B cell (primary cell): ENCODE measurements at regions not wholly inside any gene's neighbourhood (a gene's known extent, or its start where the extent isn't known, plus 50 kb on each side); places are given as distances from the start of the nearest gene placed in this dataset.
"Not testable (repeated sequence)": the region's sequence is repeated elsewhere in the genome, so short reads cannot be mapped to it uniquely, and the experiment has no call there.

Experiments
- ATAC-seq: fragments of 200-7000 bp; cut with Tn5 transposase; one replicate; pipeline ENCODE4 v1.10.0; 2021; ENCODE audit warnings: low read depth, mild to moderate bottlenecking, moderate number of reproducible peaks, moderate library complexity
- CTCF ChIA-PET: fragments of 350-600 bp; sonication (Branson Sonifier 250); formaldehyde crosslinking; loops from one replicate; lab custom pipeline; 2021; ENCODE audit warnings: antibody characterized with exemption, inconsistent platforms; lab: Charles Lee
- POLR2A ChIA-PET: fragments of 350-600 bp; sonication (Branson Sonifier 250); formaldehyde crosslinking; loops from one replicate; lab custom pipeline; 2021; ENCODE audit warnings: antibody characterized with exemption; lab: Charles Lee
- DNase-seq: peaks from one replicate; pipeline ENCODE4 v3.0.0; 2013
- H2AFZ ChIP-seq: 2 replicates; pipeline ENCODE4 v1.6.1; 2012; ENCODE audit warnings: mild to moderate bottlenecking, low read depth, low read length; ENCODE audit not compliant: insufficient read depth, poor library complexity, severe bottlenecking
- H3K27ac ChIP-seq, 2 donors: 1 replicate in 1 of 2; 2 replicates in 1 of 2; pipeline ENCODE4 v1.5.1; 2012 to 2013; ENCODE audit warnings: low read length in 2 of 2, mild to moderate bottlenecking in 2 of 2, moderate library complexity in 1 of 2
- H3K27me3 ChIP-seq, 4 experiments: fragments of 200-600 bp in 1 of 4; sonication (generic) in 1 of 4; replicated peaks in 1 of 4; 1 replicate in 2 of 4; 2 replicates in 2 of 4; pipeline versions ENCODE4 v1.6.1 to v1.7.0; 2013 to 2016; ENCODE audit warnings: low read length in 3 of 4, mild to moderate bottlenecking in 2 of 4, mixed read lengths in 1 of 4, moderate library complexity in 1 of 4; ENCODE audit not compliant: insufficient read depth in 4 of 4, control insufficient read depth in 3 of 4; ENCODE audit errors: control extremely low read depth in 1 of 4
- H3K36me3 ChIP-seq, 2 experiments: replicated peaks in 1 of 2; 1 replicate in 1 of 2; 2 replicates in 1 of 2; pipeline versions ENCODE4 v1.6.1 to v1.7.1; 2013; ENCODE audit warnings: low read length in 1 of 2; ENCODE audit not compliant: insufficient read depth in 2 of 2, control insufficient read depth in 1 of 2; ENCODE audit errors: control extremely low read depth in 1 of 2, extremely low read depth in 1 of 2
- H3K4me1 ChIP-seq, 2 donors: fragments of 200-600 bp in 1 of 2; sonication (generic) in 1 of 2; 1 replicate in 1 of 2; 2 replicates in 1 of 2; pipeline versions ENCODE4 v1.5.1 to v1.6.1; 2013 to 2017; ENCODE audit warnings: low read length in 2 of 2; ENCODE audit not compliant: control insufficient read depth in 2 of 2, insufficient read depth in 2 of 2
- H3K4me2 ChIP-seq: replicated peaks from 2 replicates; pipeline ENCODE3; 2012; ENCODE audit warnings: mild to moderate bottlenecking, low read depth, low read length; ENCODE audit not compliant: poor library complexity, severe bottlenecking
- H3K4me3 ChIP-seq, 5 experiments: fragments of 200-600 bp in 1 of 5; sonication (generic) in 1 of 5; 1 replicate in 3 of 5; 2 replicates in 2 of 5; pipeline versions ENCODE4 v1.5.1 to v1.7.0; 2011 to 2016; ENCODE audit warnings: low read length in 4 of 5, mild to moderate bottlenecking in 4 of 5, low read depth in 2 of 5, control low read depth in 1 of 5, moderate library complexity in 1 of 5; ENCODE audit not compliant: insufficient read depth in 1 of 5; ENCODE audit errors: control extremely low read depth in 1 of 5, extremely low read depth in 1 of 5
- H3K79me2 ChIP-seq: fragments of 200-600 bp; sonication (generic); one replicate; pipeline ENCODE4 v1.6.0; 2016; ENCODE audit warnings: low read length; ENCODE audit not compliant: control insufficient read depth, insufficient read depth
- H3K9ac ChIP-seq: fragments of 200-600 bp; sonication (generic); 2 replicates; pipeline ENCODE4 v1.6.1; 2017; ENCODE audit warnings: mild to moderate bottlenecking, low read length, moderate library complexity
- H3K9me3 ChIP-seq, 3 donors: one replicate each; pipeline versions ENCODE4 v1.6.1 to v1.7.1; 2013; ENCODE audit warnings: low read length in 2 of 3; ENCODE audit not compliant: control insufficient read depth in 2 of 3, insufficient read depth in 1 of 3; ENCODE audit errors: control extremely low read depth in 1 of 3
- H4K20me1 ChIP-seq: 2 replicates; pipeline ENCODE4 v1.6.0; 2012; ENCODE audit warnings: mild to moderate bottlenecking, low read length; ENCODE audit not compliant: insufficient read depth, control insufficient read depth, poor library complexity, severe bottlenecking
- H3K27ac Mint-ChIP-seq: one replicate; pipeline ENCODE4 v1.8.0; 2021; ENCODE audit warnings: mixed read lengths
- H3K27me3 Mint-ChIP-seq: one replicate; pipeline ENCODE4 v1.8.0; 2021; ENCODE audit warnings: mixed read lengths
- H3K4me1 Mint-ChIP-seq: one replicate; pipeline ENCODE4 v1.8.0; 2021; ENCODE audit warnings: mixed read lengths
- H3K4me3 Mint-ChIP-seq: one replicate; pipeline ENCODE4 v1.8.0; 2021; ENCODE audit warnings: mixed read lengths
- H3K9me3 Mint-ChIP-seq: one replicate; pipeline ENCODE4 v1.8.0; 2022; ENCODE audit warnings: mixed read lengths; ENCODE audit not compliant: insufficient read depth
- CTCF ChIP-seq: fragments of 200-600 bp; IDR thresholded peaks from one replicate; pipeline ENCODE4 v1.8.0; 2022; ENCODE audit warnings: antibody characterized with exemption, mild to moderate bottlenecking
- EZH2 ChIP-seq: IDR thresholded peaks from 2 replicates; pipeline ENCODE4 v1.6.1; 2012; ENCODE audit warnings: borderline replicate concordance, low read depth, mild to moderate bottlenecking, moderate library complexity, low read length; ENCODE audit not compliant: insufficient read depth, poor library complexity, severe bottlenecking
- WGBS: methylation state at CpG from one replicate; pipeline ENCODE4 v1.1.5; 2013; ENCODE audit warnings: missing lambda C conversion rate; ENCODE audit not compliant: insufficient coverage; 5-methylcytosine and 5-hydroxymethylcytosine counted together
- intact Hi-C: fragments of 100-400 bp; cut with micrococcal nuclease; formaldehyde crosslinking; loops from one replicate; pipeline ENCODE4 v1.10.0; 2022

DNA sequence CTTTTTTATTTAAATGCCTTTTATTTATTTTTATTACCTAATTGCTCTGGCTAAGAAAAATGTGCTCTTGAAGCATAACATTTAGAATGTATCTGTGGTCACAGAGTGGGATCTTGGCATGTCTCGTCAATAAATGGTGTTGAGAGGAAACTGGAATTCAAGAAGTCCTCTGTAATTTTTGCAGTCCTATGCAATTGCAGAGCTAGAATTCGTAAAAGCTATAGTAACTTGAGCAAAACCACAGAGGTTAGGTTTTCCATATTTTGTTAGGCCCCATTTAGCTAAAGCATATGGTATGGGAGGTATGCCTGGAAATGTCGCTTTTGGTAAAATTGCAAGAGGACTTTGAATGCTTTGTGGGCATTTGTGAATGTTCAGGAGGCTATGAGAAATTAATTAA is 466.7 kb upstream of the NFIA start:
- no peak overlapping the region for H3K4me2 ChIP-seq
- H3K4me3 ChIP-seq, result no peak overlapping the region
- DNase-seq (no peak), ATAC-seq (no peak)
- TF ChIP-seq CTCF (no peak), EZH2 (no peak)
- H3K79me2 ChIP-seq, result no peaks in the 10 kb centered on the region
- ChIA-PET CTCF (interaction anchor here (0.6 kb wide), 1 partner anchor 8 kb away, joined by 3 read pairs; no protein-coding TSS in a partner anchor), POLR2A (no interaction called here)
- no peaks in the 10 kb centered on the region for H4K20me1 ChIP-seq
- H3K9me3 Mint-ChIP-seq, result no peaks in the 10 kb centered on the region
- no peaks in the 10 kb centered on the region for H3K27me3 Mint-ChIP-seq
- no peak overlapping the region for H3K27ac Mint-ChIP-seq
- 73% methylated on average over 2 of the region's 3 CpGs for WGBS
- H3K9ac ChIP-seq, result no peak overlapping the region
- H3K4me1 ChIP-seq, result no peaks in the 10 kb centered on the region
- H3K4me3 Mint-ChIP-seq, result no peak overlapping the region
- intact Hi-C loops, result no loop called here
- H3K27me3 ChIP-seq, result no peaks in the 10 kb centered on the region
- H3K27ac ChIP-seq, result no peak overlapping the region
- no peaks in the 10 kb centered on the region for H3K36me3 ChIP-seq
- H3K4me1 Mint-ChIP-seq, result no peaks in the 10 kb centered on the region
- no peak overlapping the region for H2AFZ ChIP-seq
- H3K9me3 ChIP-seq, result peaks cover 0 to 1% (median 0%) of the 10 kb centered on the region in 3 donors

DNA sequence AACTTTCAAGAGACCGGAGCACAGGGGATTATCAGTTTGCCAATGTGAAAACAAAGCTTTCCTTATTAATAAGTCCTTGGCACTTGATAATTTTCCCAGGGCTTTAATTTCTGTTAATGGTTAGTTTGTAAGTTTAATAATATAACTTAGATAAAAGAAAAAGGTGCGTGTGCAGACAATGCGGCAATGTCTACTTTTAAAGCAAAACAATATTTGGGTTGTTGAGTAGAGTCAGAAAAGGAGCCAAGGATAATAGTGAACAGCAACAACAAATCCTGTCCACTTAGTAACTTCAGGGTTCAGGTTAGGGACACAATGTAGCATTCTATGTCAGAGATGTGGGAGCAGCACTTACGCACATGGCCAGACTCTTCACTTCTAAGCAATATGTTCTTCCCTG is 469.6 kb upstream of the NFIA start:
- H3K4me3 Mint-ChIP-seq, result no peak overlapping the region
- DNase-seq (no peak), ATAC-seq (no peak)
- Histone ChIP-seq H3K27me3 (no peaks in the 10 kb centered on the region), H3K9ac (no peak overlapping the region), H3K79me2 (no peaks in the 10 kb centered on the region), H3K4me3 (no peak overlapping the region), H4K20me1 (no peaks in the 10 kb centered on the region), H3K4me2 (no peak overlapping the region), H2AFZ (no peak overlapping the region), H3K4me1 (no peaks in the 10 kb centered on the region), H3K27ac (no peak overlapping the region), H3K9me3 (peaks cover 0 to 1% (median 0%) of the 10 kb centered on the region in 3 donors), H3K36me3 (no peaks in the 10 kb centered on the region)
- WGBS, result no CpG with 5 or more reads among the region's 4 CpGs
- H3K27me3 Mint-ChIP-seq, result no peaks in the 10 kb centered on the region
- ChIA-PET CTCF (no interaction called here), POLR2A (no interaction called here)
- no peak overlapping the region for H3K27ac Mint-ChIP-seq
- no peaks in the 10 kb centered on the region for H3K4me1 Mint-ChIP-seq
- TF ChIP-seq EZH2 (no peak), CTCF (no peak)
- intact Hi-C loops, result no loop called here
- H3K9me3 Mint-ChIP-seq, result no peaks in the 10 kb centered on the region

DNA sequence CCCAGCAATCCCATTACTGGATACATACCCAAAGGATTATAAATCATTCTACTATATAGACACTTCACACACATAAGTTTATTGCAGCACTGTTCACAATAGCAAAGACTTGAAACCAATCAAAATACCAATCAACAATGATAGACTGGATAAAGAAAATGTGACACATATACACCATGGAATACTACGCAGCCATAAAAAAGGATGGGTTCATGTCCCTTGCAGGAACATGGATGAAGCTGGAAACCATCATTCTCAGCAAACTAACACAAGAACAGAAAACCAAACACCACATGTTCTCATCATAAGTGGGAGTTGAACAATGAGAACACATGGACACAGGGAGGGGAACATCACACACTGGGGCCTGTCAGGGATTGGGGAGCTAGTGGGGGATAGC is 475.4 kb upstream of the NFIA start:
- H3K4me1 Mint-ChIP-seq, H3K9me3 ChIP-seq, H3K27ac ChIP-seq, DNase-seq, POLR2A ChIA-PET, ATAC-seq, H3K4me3 ChIP-seq, H3K4me3 Mint-ChIP-seq, H3K27me3 ChIP-seq, H3K27ac Mint-ChIP-seq, CTCF ChIA-PET, H3K36me3 ChIP-seq, H3K4me2 ChIP-seq, H3K79me2 ChIP-seq, H3K4me1 ChIP-seq, H4K20me1 ChIP-seq, H3K9ac ChIP-seq, intact Hi-C loops, H3K9me3 Mint-ChIP-seq, H3K27me3 Mint-ChIP-seq, H2AFZ ChIP-seq: not testable (repeated sequence)
- no CpG with 5 or more reads among the region's 1 CpG for WGBS
